GM12878 (cell line): ENCODE measurements at regions not wholly inside any gene's neighbourhood (a gene's known extent, or its start where the extent isn't known, plus 50 kb on each side); places are given as distances from the start of the nearest gene placed in this dataset.
A peak's percentile ranks its signal among the peaks of the same experiment; 100 is the strongest.

Source experiments
- ATAC-seq: fragments of 200-7000 bp; cut with Tn5 transposase; 3 replicates; pipeline ENCODE4 v1.9.1; 2020; ENCODE audit warnings: mild to moderate bottlenecking, moderate library complexity
- BruUV-seq: library from RNA; stranded (reverse); fragments of 400-500 nt; replicated peaks from 2 replicates; lab custom pipeline; 2021; lab: Mats Ljungman, UMichigan
- CTCF ChIA-PET: fragments of 300-600 bp; sonication (Branson Sonifier 250); formaldehyde crosslinking; extraction: SDS; loops from one replicate; lab custom pipeline; 2021; ENCODE audit warnings: inconsistent platforms; lab: Yijun Ruan, JAX
- POLR2A ChIA-PET: fragments of 350-600 bp; formaldehyde crosslinking; extraction: SDS; loops from one replicate; lab custom pipeline; 2021; ENCODE audit warnings: inconsistent platforms; lab: Charles Lee
- RAD21 ChIA-PET: fragments of 300-600 bp; sonication (Branson Sonifier 250); formaldehyde crosslinking; loops from one replicate; lab custom pipeline; 2023; ENCODE audit warnings: antibody characterized with exemption; ENCODE audit not compliant: unreplicated experiment; lab: Charles Lee
- SMC1A ChIA-PET: fragments of 300-600 bp; sonication (Branson Sonifier 250); formaldehyde crosslinking; loops from one replicate; lab custom pipeline; 2023; ENCODE audit not compliant: unreplicated experiment, uncharacterized antibody; lab: Charles Lee
- DNase-seq: peaks from one replicate; pipeline ENCODE4 v3.0.0-alpha.2; 2011; ENCODE audit warnings: low read depth, low spot score
- FAIRE-seq: peaks from 3 replicates; lab custom pipeline; 2011; peaks lifted over from hg19 to GRCh38; lab: Jason Lieb, UNC
- H2AFZ ChIP-seq: 2 replicates; pipeline ENCODE4 v1.6.0; 2011; ENCODE audit warnings: low read depth, low read length, control low read depth; ENCODE audit not compliant: control insufficient read depth
- H3K27ac ChIP-seq: 2 replicates; pipeline ENCODE4 v1.5.1; 2011; ENCODE audit warnings: control low read depth; ENCODE audit not compliant: control insufficient read depth, insufficient read depth
- H3K27me3 ChIP-seq, 2 experiments: replicated peaks in 1 of 2; 2 replicates each; pipeline versions ENCODE4 v1.6.0 to v1.6.1; 2011; ENCODE audit warnings: low read length in 1 of 2; ENCODE audit not compliant: control insufficient read depth in 2 of 2, insufficient read depth in 2 of 2
- H3K36me3 ChIP-seq, 2 experiments: 2 replicates each; pipeline ENCODE4 v1.5.1; 2011; ENCODE audit warnings: low read length in 1 of 2; ENCODE audit not compliant: control insufficient read depth in 2 of 2, insufficient read depth in 2 of 2
- H3K4me1 ChIP-seq: 2 replicates; pipeline ENCODE4 v1.6.1; 2011; ENCODE audit warnings: mild to moderate bottlenecking, low read length, moderate library complexity, mixed read lengths; ENCODE audit not compliant: control insufficient read depth, insufficient read depth
- H3K4me2 ChIP-seq: 2 replicates; pipeline ENCODE4 v1.6.0; 2011; ENCODE audit warnings: control low read depth; ENCODE audit not compliant: control insufficient read depth, insufficient read depth
- H3K4me3 ChIP-seq: fragments of 200-600 bp; sonication (generic); 2 replicates; pipeline ENCODE4 v1.5.1; 2016
- H3K79me2 ChIP-seq: 2 replicates; pipeline ENCODE4 v1.6.0; 2011; ENCODE audit warnings: low read length; ENCODE audit not compliant: control insufficient read depth, insufficient read depth
- H3K9ac ChIP-seq: 2 replicates; pipeline ENCODE4 v1.8.0; 2011; ENCODE audit warnings: low read length, control low read depth, mixed read lengths; ENCODE audit not compliant: control insufficient read depth, insufficient read depth
- H3K9me3 ChIP-seq: replicated peaks from 3 replicates; pipeline ENCODE4 v1.5.1; 2011; ENCODE audit warnings: mild to moderate bottlenecking, low read length; ENCODE audit not compliant: control insufficient read depth, insufficient read depth
- H4K20me1 ChIP-seq: 2 replicates; pipeline ENCODE4 v1.6.0; 2011; ENCODE audit not compliant: control insufficient read depth, insufficient read depth
- BCLAF1 ChIP-seq: fragments of 450-650 bp; IDR thresholded peaks from 2 replicates; pipeline ENCODE4 v1.6.1; 2017; ENCODE audit warnings: antibody characterized with exemption, mild to moderate bottlenecking, moderate library complexity
- CEBPB ChIP-seq, 2 experiments: fragments of 150-350 bp in 1 of 2; IDR thresholded peaks; 2 replicates each; pipeline ENCODE4 v1.6.1; 2012 to 2014; ENCODE audit warnings: low read depth in 2 of 2, low read length in 2 of 2, borderline replicate concordance in 1 of 2, inconsistent platforms in 1 of 2
- CEBPZ ChIP-seq: fragments of 150-350 bp; IDR thresholded peaks from 2 replicates; pipeline ENCODE4 v1.6.1; 2016; ENCODE audit warnings: low read depth, low read length
- EZH2 ChIP-seq: IDR thresholded peaks from 2 replicates; pipeline ENCODE4 v1.6.1; 2012; ENCODE audit warnings: low read depth, mild to moderate bottlenecking, control low read depth, inconsistent platforms, low read length, borderline replicate concordance; ENCODE audit not compliant: control insufficient read depth
- JUND ChIP-seq: IDR thresholded peaks from 2 replicates; pipeline ENCODE4 v1.6.1; 2012; ENCODE audit warnings: low read depth, mild to moderate bottlenecking, low read length, improper control_type of control experiment, moderate library complexity
- LARP7 ChIP-seq: fragments of 450-650 bp; IDR thresholded peaks from 2 replicates; pipeline ENCODE4 v1.6.1; 2017; ENCODE audit warnings: mild to moderate bottlenecking
- MLLT1 ChIP-seq: fragments of 450-650 bp; IDR thresholded peaks from 2 replicates; pipeline ENCODE4 v1.6.1; 2016; ENCODE audit warnings: mild to moderate bottlenecking
- NFYB ChIP-seq: IDR thresholded peaks from 2 replicates; pipeline ENCODE4 v1.6.1; 2011; ENCODE audit warnings: low read depth, mild to moderate bottlenecking, low read length, improper control_type of control experiment, moderate library complexity; ENCODE audit not compliant: insufficient read depth
- POLR2A ChIP-seq: IDR thresholded peaks from 2 replicates; pipeline ENCODE4 v1.6.1; 2011; ENCODE audit warnings: low read depth, mild to moderate bottlenecking, low read length
- POLR2AphosphoS5 ChIP-seq: IDR thresholded peaks from 2 replicates; pipeline ENCODE4 v1.6.1; 2011; ENCODE audit warnings: mild to moderate bottlenecking, low read length, inconsistent platforms
- SIX5 ChIP-seq: IDR thresholded peaks from 2 replicates; pipeline ENCODE4 v1.6.1; 2011; ENCODE audit warnings: mild to moderate bottlenecking, low read depth, low read length, moderate library complexity; ENCODE audit not compliant: severe bottlenecking
- TCF7 ChIP-seq: IDR thresholded peaks from 2 replicates; pipeline ENCODE4 v1.6.1; 2014; ENCODE audit warnings: antibody characterized with exemption, borderline replicate concordance
- USF2 ChIP-seq: IDR thresholded peaks from 2 replicates; pipeline ENCODE4 v1.6.1; 2011; ENCODE audit warnings: low read depth, low read length, improper control_type of control experiment, borderline replicate concordance
- WGBS: methylation state at CpG from one replicate; pipeline ENCODE4 v1.1.6; 2016; ENCODE audit warnings: low lambda C conversion rate; ENCODE audit not compliant: insufficient replicate concordance, insufficient coverage; ENCODE audit errors: missing lambda C conversion rate; 5-methylcytosine and 5-hydroxymethylcytosine counted together
- in situ Hi-C: fragments of 300-500 bp; cut with MboI; formaldehyde crosslinking; loops from 9 replicates; pipeline ENCODE4 v1.14.3; 2018; ENCODE audit warnings: mixed read lengths
- intact Hi-C: fragments of 100-400 bp; cut with micrococcal nuclease; formaldehyde crosslinking; loops from one replicate; pipeline ENCODE4 v1.14.2; 2022; ENCODE audit not compliant: unreplicated experiment

DNA sequence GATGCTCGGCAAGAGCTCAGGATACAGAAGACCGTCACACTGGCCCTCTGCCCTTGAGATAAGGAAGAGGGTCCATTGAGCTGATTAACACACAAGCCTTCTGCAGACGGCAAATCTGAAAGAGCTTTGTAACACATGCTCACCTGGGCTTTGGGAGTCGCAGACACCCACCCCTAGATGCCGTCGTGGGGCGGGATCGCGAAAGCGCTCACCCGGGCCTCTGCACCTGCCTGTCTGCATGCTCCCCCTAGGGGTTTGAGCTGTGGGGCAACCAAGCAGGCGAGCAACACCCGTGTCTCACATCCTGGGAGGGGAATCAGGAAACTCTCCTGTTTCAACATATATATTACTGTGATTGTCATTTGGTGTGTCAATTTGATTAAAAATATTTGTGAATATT, 99.8 kb upstream of the KCNH7 start:
- 74% methylated on average over 13 of the region's 13 CpGs for WGBS
- Histone ChIP-seq H2AFZ (no peak overlapping the region), H3K27ac (no peak overlapping the region), H4K20me1 (no peaks in the 10 kb centered on the region), H3K4me3 (no peak overlapping the region), H3K9me3 (no peaks in the 10 kb centered on the region), H3K4me1 (no peaks in the 10 kb centered on the region), H3K9ac (no peak overlapping the region), H3K79me2 (no peaks in the 10 kb centered on the region), H3K36me3 (no peaks in the 10 kb centered on the region), H3K27me3 (no peaks in the 10 kb centered on the region), H3K4me2 (no peak overlapping the region)
- intact Hi-C loops, result no loop called here
- FAIRE-seq (no peak), ATAC-seq (peak; percentile 29; the same call in 1 of the 3 replicates), DNase-seq (no peak)
- TF ChIP-seq POLR2AphosphoS5 (no peak), USF2 (no peak), NFYB (no peak), POLR2A (no peak), CEBPZ (no peak), SIX5 (no peak), LARP7 (no peak), EZH2 (no peak), JUND (no peak), MLLT1 (no peak), BCLAF1 (no peak), CEBPB (IDR thresholded peaks at IDR 0.05; ENCODE audit: borderline replicate concordance in 1 of 2, low read depth in 2 of 2, low read length in 2 of 2) (no peak), TCF7 (no peak)
- in situ Hi-C loops, result no loop called here
- ChIA-PET RAD21 (no interaction called here), SMC1A (no interaction called here), CTCF (interaction anchor here (0.9 kb wide), 1 partner anchor 13 kb away, joined by 3 read pairs; no protein-coding TSS in a partner anchor), POLR2A (no interaction called here)
- no TSS peak for BruUV-seq
